ENCODE measurements at regions not wholly inside any gene's neighbourhood (a gene's known extent, or its start where the extent isn't known, plus 50 kb on each side); places are given as distances from the start of the nearest gene placed in this dataset.

- no peak for ATAC-seq
- 69 to 90% (median 87%) methylated on average over 4 of the region's 4 CpGs for WGBS, 3 donors
These were observed 450.3 kb downstream of the RAPGEF2 start for GRCh38 chr4:159552979-159553768.

GRCh38 chr4:159555873-159556272, 453.0 kb downstream of the RAPGEF2 start:
- intact Hi-C loops (cut with DNase I): no loop called here
- H3K9me3 ChIP-seq: no peaks in the 10 kb centered on the region
- no peak overlapping the region for H3K4me3 ChIP-seq
- peaks cover 0 to 2% (median 0%) of the 10 kb centered on the region in 3 donors for H3K27me3 ChIP-seq (ENCODE audit: insufficient read depth in 3 of 3, low read length in 2 of 3)
- ATAC-seq: no peak
- no peaks in the 10 kb centered on the region for H3K36me3 ChIP-seq (ENCODE audit: insufficient read depth in 1 of 2, low read depth in 1 of 2)
- DNase-seq: no peak
- no peaks in the 10 kb centered on the region for H3K4me1 ChIP-seq
- TF ChIP-seq, protein P1, sequence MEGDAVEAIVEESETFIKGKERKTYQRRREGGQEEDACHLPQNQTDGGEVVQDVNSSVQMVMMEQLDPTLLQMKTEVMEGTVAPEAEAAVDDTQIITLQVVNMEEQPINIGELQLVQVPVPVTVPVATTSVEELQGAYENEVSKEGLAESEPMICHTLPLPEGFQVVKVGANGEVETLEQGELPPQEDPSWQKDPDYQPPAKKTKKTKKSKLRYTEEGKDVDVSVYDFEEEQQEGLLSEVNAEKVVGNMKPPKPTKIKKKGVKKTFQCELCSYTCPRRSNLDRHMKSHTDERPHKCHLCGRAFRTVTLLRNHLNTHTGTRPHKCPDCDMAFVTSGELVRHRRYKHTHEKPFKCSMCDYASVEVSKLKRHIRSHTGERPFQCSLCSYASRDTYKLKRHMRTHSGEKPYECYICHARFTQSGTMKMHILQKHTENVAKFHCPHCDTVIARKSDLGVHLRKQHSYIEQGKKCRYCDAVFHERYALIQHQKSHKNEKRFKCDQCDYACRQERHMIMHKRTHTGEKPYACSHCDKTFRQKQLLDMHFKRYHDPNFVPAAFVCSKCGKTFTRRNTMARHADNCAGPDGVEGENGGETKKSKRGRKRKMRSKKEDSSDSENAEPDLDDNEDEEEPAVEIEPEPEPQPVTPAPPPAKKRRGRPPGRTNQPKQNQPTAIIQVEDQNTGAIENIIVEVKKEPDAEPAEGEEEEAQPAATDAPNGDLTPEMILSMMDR (IDR thresholded peaks at IDR 0.05): no peak
- H3K27ac ChIP-seq: no peak overlapping the region

More at GRCh38 chr4:159552979-159553768, 450.3 kb downstream of the RAPGEF2 start:
- TF ChIP-seq, protein P1 (IDR thresholded peaks at IDR 0.05): no peak
- H3K4me3 ChIP-seq: no peak overlapping the region
- H3K9me3 ChIP-seq: no peaks in the 10 kb centered on the region
- H3K27me3 ChIP-seq (ENCODE audit: insufficient read depth in 3 of 3, low read length in 2 of 3): peaks cover 0 to 5% (median 0%) of the 10 kb centered on the region in 3 donors
- H3K4me1 ChIP-seq: no peaks in the 10 kb centered on the region
- no peak for DNase-seq
- H3K36me3 ChIP-seq (ENCODE audit: insufficient read depth in 1 of 2, low read depth in 1 of 2): no peaks in the 10 kb centered on the region
- intact Hi-C loops (cut with DNase I): no loop called here
- H3K27ac ChIP-seq: no peak overlapping the region

DNA sequence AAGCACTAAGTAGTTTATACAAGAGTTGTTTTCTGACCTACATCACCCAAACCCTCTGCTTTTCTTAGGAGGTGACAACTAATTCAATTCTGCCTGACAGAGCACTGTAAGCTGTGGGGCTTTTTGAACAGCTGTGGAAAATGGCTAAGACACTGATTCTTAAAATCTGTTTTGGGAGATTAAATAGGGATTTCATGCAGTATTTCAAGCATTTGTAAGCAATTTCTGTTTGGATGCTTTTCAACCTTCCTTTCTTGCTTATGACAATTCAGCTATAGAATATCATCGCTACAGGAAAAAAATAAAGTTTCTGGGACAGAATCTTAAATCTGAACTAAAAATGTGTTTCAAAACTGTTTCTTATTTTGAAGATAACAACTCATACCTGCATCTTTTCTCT, 459.5 kb downstream of the RAPGEF2 start:
- no peak for DNase-seq
- no peak overlapping the region for H3K27ac ChIP-seq
- H3K4me1 ChIP-seq: no peaks in the 10 kb centered on the region
- H3K9me3 ChIP-seq: no peaks in the 10 kb centered on the region
- no peaks in the 10 kb centered on the region for H3K36me3 ChIP-seq (ENCODE audit: insufficient read depth in 1 of 2, low read depth in 1 of 2)
- no peak for ATAC-seq
- intact Hi-C loops (cut with DNase I): no loop called here
- no peaks in the 10 kb centered on the region for H3K27me3 ChIP-seq (ENCODE audit: insufficient read depth in 3 of 3, low read length in 2 of 3)
- WGBS, 3 donors: 19 to 37% (median 25%) methylated on average over 1 of the region's 1 CpG
- TF ChIP-seq, protein P1 (IDR thresholded peaks at IDR 0.05): no peak
- H3K4me3 ChIP-seq: no peak overlapping the region

DNA sequence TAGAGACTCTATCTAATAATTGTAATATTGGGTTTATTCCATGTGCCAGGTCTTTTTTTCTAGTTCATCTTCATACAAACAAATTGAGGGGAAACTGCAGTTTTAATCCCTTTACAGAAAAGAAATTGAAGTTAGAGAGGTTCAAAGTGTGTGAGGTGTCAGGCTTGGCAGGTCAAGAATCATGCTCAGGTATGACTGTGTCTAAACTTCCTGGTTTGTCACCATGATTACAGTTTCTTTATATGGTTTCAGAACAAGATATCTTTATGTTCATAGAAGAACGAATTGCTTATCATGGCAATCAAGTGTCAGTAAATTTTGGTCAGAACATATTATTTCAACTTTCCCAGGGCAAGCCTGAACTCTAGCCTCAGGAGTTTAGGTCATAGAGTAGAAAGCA, 460.4 kb downstream of the RAPGEF2 start:
- no peak for DNase-seq
- H3K9me3 ChIP-seq: no peaks in the 10 kb centered on the region
- intact Hi-C loops (cut with DNase I): no loop called here
- H3K4me1 ChIP-seq: no peaks in the 10 kb centered on the region
- H3K27me3 ChIP-seq (ENCODE audit: insufficient read depth in 3 of 3, low read length in 2 of 3): no peaks in the 10 kb centered on the region
- 45 to 59% (median 56%) methylated on average over 1 of the region's 1 CpG for WGBS, 3 donors
- H3K36me3 ChIP-seq (ENCODE audit: insufficient read depth in 1 of 2, low read depth in 1 of 2): no peaks in the 10 kb centered on the region
- TF ChIP-seq, protein P1 (IDR thresholded peaks at IDR 0.05): no peak
- ATAC-seq: no peak
- no peak overlapping the region for H3K4me3 ChIP-seq
- H3K27ac ChIP-seq: no peak overlapping the region

DNA sequence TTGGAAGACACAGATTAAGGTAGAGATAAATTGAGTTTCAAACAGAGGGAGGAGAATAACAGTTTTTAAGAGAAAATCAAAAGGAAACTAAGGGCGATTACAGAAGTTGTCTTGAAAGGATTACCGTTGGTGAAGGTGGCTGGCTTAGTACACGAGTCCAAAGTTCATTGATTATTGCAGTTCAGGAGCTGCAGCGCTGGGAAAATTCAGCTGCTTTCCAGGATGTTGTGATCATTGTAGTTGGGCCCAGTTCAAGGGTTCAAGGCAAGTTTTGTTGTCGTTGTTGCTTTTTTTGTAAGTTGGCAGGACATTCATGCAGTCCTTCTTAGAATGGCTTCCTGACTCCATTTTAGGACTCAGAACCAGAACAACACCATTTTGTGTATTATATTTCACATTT, 461.7 kb downstream of the RAPGEF2 start:
- 48 to 53% (median 50%) methylated on average over 5 of the region's 5 CpGs for WGBS, 3 donors
- H3K36me3 ChIP-seq (ENCODE audit: insufficient read depth in 1 of 2, low read depth in 1 of 2): no peaks in the 10 kb centered on the region
- H3K9me3 ChIP-seq: peaks cover 8% of the 10 kb centered on the region
- H3K27me3 ChIP-seq (ENCODE audit: insufficient read depth in 3 of 3, low read length in 2 of 3): no peaks in the 10 kb centered on the region
- intact Hi-C loops (cut with DNase I): no loop called here
- TF ChIP-seq, protein P1 (IDR thresholded peaks at IDR 0.05): no peak
- no peak overlapping the region for H3K4me3 ChIP-seq
- ATAC-seq (no peak), DNase-seq (no peak)
- no peak overlapping the region for H3K27ac ChIP-seq
- H3K4me1 ChIP-seq: no peaks in the 10 kb centered on the region
